Calu3 (cell line): ENCODE measurements at regions not wholly inside any gene's neighbourhood (a gene's known extent, or its start where the extent isn't known, plus 50 kb on each side); places are given as distances from the start of the nearest gene placed in this dataset.
"Not testable (repeated sequence)": the region's sequence is repeated elsewhere in the genome, so short reads cannot be mapped to it uniquely, and the experiment has no call there.

Experiments
- BruUV-seq: library from RNA; stranded (reverse); fragments of 400-500 nt; replicated peaks from 2 replicates; lab custom pipeline; 2021; lab: Mats Ljungman, UMichigan
- CTCF ChIA-PET: fragments of 300-600 bp; sonication (Branson Sonifier 250); formaldehyde crosslinking; loops from one replicate; lab custom pipeline; 2022; ENCODE audit warnings: antibody characterized with exemption; lab: Charles Lee
- DNase-seq: peaks from one replicate; pipeline ENCODE4 v3.0.0; 2022
- H3K27ac Mint-ChIP-seq: one replicate; pipeline ENCODE4 v1.8.0; 2022; ENCODE audit warnings: mixed read lengths; ENCODE audit not compliant: unreplicated experiment
- H3K27me3 Mint-ChIP-seq: one replicate; pipeline ENCODE4 v1.8.0; 2022; ENCODE audit warnings: mixed read lengths; ENCODE audit not compliant: unreplicated experiment
- H3K36me3 Mint-ChIP-seq: one replicate; pipeline ENCODE4 v1.8.0; 2022; ENCODE audit warnings: mild to moderate bottlenecking, moderate library complexity, mixed read lengths; ENCODE audit not compliant: insufficient read depth, unreplicated experiment
- H3K4me1 Mint-ChIP-seq: one replicate; pipeline ENCODE4 v1.8.0; 2022; ENCODE audit warnings: mild to moderate bottlenecking, low read depth, mixed read lengths; ENCODE audit not compliant: unreplicated experiment
- H3K4me3 Mint-ChIP-seq: one replicate; pipeline ENCODE4 v1.8.0; 2022; ENCODE audit warnings: mild to moderate bottlenecking, low read depth, moderate library complexity, mixed read lengths; ENCODE audit not compliant: unreplicated experiment
- H3K9me3 Mint-ChIP-seq: one replicate; pipeline ENCODE4 v1.8.0; 2022; ENCODE audit warnings: low read depth, mixed read lengths; ENCODE audit not compliant: unreplicated experiment
- CTCF ChIP-seq: fragments of 200-600 bp; IDR thresholded peaks from one replicate; pipeline ENCODE4 v1.8.0; 2022; ENCODE audit warnings: antibody characterized with exemption; ENCODE audit not compliant: unreplicated experiment
- intact Hi-C: fragments of 100-400 bp; cut with micrococcal nuclease; formaldehyde crosslinking; loops from one replicate; pipeline ENCODE4 v1.10.0; 2022; ENCODE audit not compliant: unreplicated experiment

GRCh38 chr10:7108141-7108540 is 302.7 kb downstream of the SFMBT2 start:
- Mint-ChIP-seq H3K27me3 (peaks cover 51% of the 10 kb centered on the region), H3K27ac (no peak overlapping the region), H3K9me3 (peaks cover 3% of the 10 kb centered on the region), H3K36me3 (no peaks in the 10 kb centered on the region), H3K4me1 (no peaks in the 10 kb centered on the region), H3K4me3 (no peak overlapping the region)
- DNase-seq, result no peak
- intact Hi-C loops, result no loop called here
- BruUV-seq, result no TSS peak
- CTCF ChIA-PET, result no interaction called here
- no peak for TF ChIP-seq CTCF

- no peaks in the 10 kb centered on the region for H3K36me3 Mint-ChIP-seq
- H3K27ac Mint-ChIP-seq, result no peak overlapping the region
Measured at GRCh38 chr10:7107285-7107684, 303.5 kb downstream of the SFMBT2 start.

GRCh38 chr10:7104379-7104778 is 306.5 kb downstream of the SFMBT2 start:
- peaks cover 54% of the 10 kb centered on the region for H3K27me3 Mint-ChIP-seq
- intact Hi-C loops, H3K4me1 Mint-ChIP-seq, BruUV-seq, CTCF ChIA-PET, H3K4me3 Mint-ChIP-seq, H3K36me3 Mint-ChIP-seq, H3K9me3 Mint-ChIP-seq, H3K27ac Mint-ChIP-seq, DNase-seq: not testable (repeated sequence)

More at GRCh38 chr10:7107285-7107684, 303.5 kb downstream of the SFMBT2 start:
- Mint-ChIP-seq H3K9me3 (peaks cover 3% of the 10 kb centered on the region), H3K27me3 (peaks cover 51% of the 10 kb centered on the region), H3K4me3 (no peak overlapping the region), H3K4me1 (no peaks in the 10 kb centered on the region)
- intact Hi-C loops, result no loop called here
- no peak for DNase-seq
- BruUV-seq, result no TSS peak
- CTCF ChIA-PET, result no interaction called here
- TF ChIP-seq CTCF, result no peak

- Mint-ChIP-seq H3K4me1 (no peaks in the 10 kb centered on the region), H3K9me3 (no peaks in the 10 kb centered on the region), H3K36me3 (no peaks in the 10 kb centered on the region), H3K27ac (no peak overlapping the region), H3K27me3 (peaks cover 42% of the 10 kb centered on the region), H3K4me3 (no peak overlapping the region)
- CTCF ChIA-PET, result no interaction called here
- intact Hi-C loops, result no loop called here
- no peak for TF ChIP-seq CTCF
- no peak for DNase-seq
- BruUV-seq, result no TSS peak
Measured at GRCh38 chr10:7102557-7103349, 308.1 kb downstream of the SFMBT2 start.

GRCh38 chr10:7102084-7102483 is 308.8 kb downstream of the SFMBT2 start:
- CTCF ChIA-PET, result no interaction called here
- no peak overlapping the region for H3K27ac Mint-ChIP-seq
- no peaks in the 10 kb centered on the region for H3K36me3 Mint-ChIP-seq
- intact Hi-C loops, result no loop called here
- no TSS peak for BruUV-seq
- peaks cover 36% of the 10 kb centered on the region for H3K27me3 Mint-ChIP-seq
- no peak overlapping the region for H3K4me3 Mint-ChIP-seq
- no peak for TF ChIP-seq CTCF
- no peaks in the 10 kb centered on the region for H3K4me1 Mint-ChIP-seq
- H3K9me3 Mint-ChIP-seq, result no peaks in the 10 kb centered on the region
- DNase-seq, result no peak
